ENCODE measurements at regions not wholly inside any gene's neighbourhood (a gene's known extent, or its start where the extent isn't known, plus 50 kb on each side); places are given as distances from the start of the nearest gene placed in this dataset.
"Not testable (repeated sequence)": the region's sequence is repeated elsewhere in the genome, so short reads cannot be mapped to it uniquely, and the experiment has no call there.

GRCh38 chr2:43067254-43068040, 159.0 kb downstream of the ZFP36L2 start:
- Histone ChIP-seq H3K27ac (ENCODE audit: low read length) (no peak overlapping the region), H3K4me1 (ENCODE audit: control insufficient read depth, insufficient read depth, low read length) (peaks cover 16% of the 10 kb centered on the region), H3K36me3 (ENCODE audit: control insufficient read depth in 2 of 2, insufficient read depth in 2 of 2, low read length in 2 of 2) (no peaks in the 10 kb centered on the region), H3K9me3 (ENCODE audit: control insufficient read depth in 2 of 2, low read length in 2 of 2) (no peaks in the 10 kb centered on the region), H3K4me3 (ENCODE audit: low read length in 2 of 2) (no peak overlapping the region), H3K9ac (ENCODE audit: low read length in 2 of 2) (no peak overlapping the region), H3K27me3 (ENCODE audit: control insufficient read depth in 1 of 2, insufficient read depth in 2 of 2, low read length in 2 of 2) (no peaks in the 10 kb centered on the region)

GRCh38 chr2:43066541-43067253, 159.7 kb downstream of the ZFP36L2 start:
- H3K4me1 ChIP-seq (ENCODE audit: control insufficient read depth, insufficient read depth, low read length): peaks cover 10% of the 10 kb centered on the region
- H3K9ac ChIP-seq (ENCODE audit: low read length in 2 of 2); H3K36me3 ChIP-seq (ENCODE audit: control insufficient read depth in 2 of 2, insufficient read depth in 2 of 2, low read length in 2 of 2); H3K9me3 ChIP-seq (ENCODE audit: control insufficient read depth in 2 of 2, low read length in 2 of 2); H3K4me3 ChIP-seq (ENCODE audit: low read length in 2 of 2); H3K27me3 ChIP-seq (ENCODE audit: control insufficient read depth in 1 of 2, insufficient read depth in 2 of 2, low read length in 2 of 2); H3K27ac ChIP-seq (ENCODE audit: low read length): not testable (repeated sequence)

GRCh38 chr2:43065871-43066270, 160.5 kb downstream of the ZFP36L2 start:
- Histone ChIP-seq H3K36me3 (ENCODE audit: control insufficient read depth in 2 of 2, insufficient read depth in 2 of 2, low read length in 2 of 2) (no peaks in the 10 kb centered on the region), H3K27me3 (ENCODE audit: control insufficient read depth in 1 of 2, insufficient read depth in 2 of 2, low read length in 2 of 2) (no peaks in the 10 kb centered on the region), H3K4me3 (ENCODE audit: low read length in 2 of 2) (no peak overlapping the region), H3K9ac (ENCODE audit: low read length in 2 of 2) (no peak overlapping the region), H3K4me1 (ENCODE audit: control insufficient read depth, insufficient read depth, low read length) (peaks cover 5% of the 10 kb centered on the region), H3K9me3 (ENCODE audit: control insufficient read depth in 2 of 2, low read length in 2 of 2) (peaks cover 0 to 3% of the 10 kb centered on the region in 2 donors), H3K27ac (ENCODE audit: low read length) (no peak overlapping the region)

GRCh38 chr2:43065036-43065435, 161.4 kb downstream of the ZFP36L2 start:
- no peak overlapping the region for H3K4me3 ChIP-seq (ENCODE audit: low read length in 2 of 2)
- no peak overlapping the region for H3K27ac ChIP-seq (ENCODE audit: low read length)
- no peak overlapping the region for H3K9ac ChIP-seq (ENCODE audit: low read length in 2 of 2)
- H3K9me3 ChIP-seq (ENCODE audit: control insufficient read depth in 2 of 2, low read length in 2 of 2): peaks cover 0 to 3% of the 10 kb centered on the region in 2 donors
- no peaks in the 10 kb centered on the region for H3K4me1 ChIP-seq (ENCODE audit: control insufficient read depth, insufficient read depth, low read length)
- no peaks in the 10 kb centered on the region for H3K27me3 ChIP-seq (ENCODE audit: control insufficient read depth in 1 of 2, insufficient read depth in 2 of 2, low read length in 2 of 2)
- no peaks in the 10 kb centered on the region for H3K36me3 ChIP-seq (ENCODE audit: control insufficient read depth in 2 of 2, insufficient read depth in 2 of 2, low read length in 2 of 2)

- H3K36me3 ChIP-seq (ENCODE audit: control insufficient read depth in 2 of 2, insufficient read depth in 2 of 2, low read length in 2 of 2); H3K27me3 ChIP-seq (ENCODE audit: control insufficient read depth in 1 of 2, insufficient read depth in 2 of 2, low read length in 2 of 2); H3K27ac ChIP-seq (ENCODE audit: low read length); H3K9ac ChIP-seq (ENCODE audit: low read length in 2 of 2); H3K4me3 ChIP-seq (ENCODE audit: low read length in 2 of 2); H3K9me3 ChIP-seq (ENCODE audit: control insufficient read depth in 2 of 2, low read length in 2 of 2): not testable (repeated sequence)
- H3K4me1 ChIP-seq (ENCODE audit: control insufficient read depth, insufficient read depth, low read length): peaks cover 11% of the 10 kb centered on the region
These were observed 163.3 kb downstream of the ZFP36L2 start for GRCh38 chr2:43063096-43063495.

GRCh38 chr2:43062058-43062457, 164.3 kb downstream of the ZFP36L2 start:
- Histone ChIP-seq H3K4me3 (ENCODE audit: low read length in 2 of 2) (no peak overlapping the region), H3K27me3 (ENCODE audit: control insufficient read depth in 1 of 2, insufficient read depth in 2 of 2, low read length in 2 of 2) (no peaks in the 10 kb centered on the region), H3K27ac (ENCODE audit: low read length) (no peak overlapping the region), H3K9me3 (ENCODE audit: control insufficient read depth in 2 of 2, low read length in 2 of 2) (peaks cover 0 to 3% of the 10 kb centered on the region in 2 donors), H3K36me3 (ENCODE audit: control insufficient read depth in 2 of 2, insufficient read depth in 2 of 2, low read length in 2 of 2) (no peaks in the 10 kb centered on the region), H3K9ac (ENCODE audit: low read length in 2 of 2) (no peak overlapping the region), H3K4me1 (ENCODE audit: control insufficient read depth, insufficient read depth, low read length) (peaks cover 14% of the 10 kb centered on the region)

- no peaks in the 10 kb centered on the region for H3K27me3 ChIP-seq (ENCODE audit: control insufficient read depth in 1 of 2, insufficient read depth in 2 of 2, low read length in 2 of 2)
- peaks cover 17% of the 10 kb centered on the region for H3K4me1 ChIP-seq (ENCODE audit: control insufficient read depth, insufficient read depth, low read length)
- H3K9ac ChIP-seq (ENCODE audit: low read length in 2 of 2): no peak overlapping the region
- H3K27ac ChIP-seq (ENCODE audit: low read length): no peak overlapping the region
- no peaks in the 10 kb centered on the region for H3K36me3 ChIP-seq (ENCODE audit: control insufficient read depth in 2 of 2, insufficient read depth in 2 of 2, low read length in 2 of 2)
- H3K9me3 ChIP-seq (ENCODE audit: control insufficient read depth in 2 of 2, low read length in 2 of 2): peaks cover 0 to 3% of the 10 kb centered on the region in 2 donors
- H3K4me3 ChIP-seq (ENCODE audit: low read length in 2 of 2): no peak overlapping the region
These were observed 165.9 kb downstream of the ZFP36L2 start for GRCh38 chr2:43060390-43061016.

- peaks cover 0 to 3% of the 10 kb centered on the region in 2 donors for H3K9me3 ChIP-seq (ENCODE audit: control insufficient read depth in 2 of 2, low read length in 2 of 2)
- no peak overlapping the region for H3K4me3 ChIP-seq (ENCODE audit: low read length in 2 of 2)
- no peak overlapping the region for H3K9ac ChIP-seq (ENCODE audit: low read length in 2 of 2)
- no peaks in the 10 kb centered on the region for H3K36me3 ChIP-seq (ENCODE audit: control insufficient read depth in 2 of 2, insufficient read depth in 2 of 2, low read length in 2 of 2)
- no peaks in the 10 kb centered on the region for H3K27me3 ChIP-seq (ENCODE audit: control insufficient read depth in 1 of 2, insufficient read depth in 2 of 2, low read length in 2 of 2)
- H3K4me1 ChIP-seq (ENCODE audit: control insufficient read depth, insufficient read depth, low read length): peaks cover 18% of the 10 kb centered on the region
- no peak overlapping the region for H3K27ac ChIP-seq (ENCODE audit: low read length)
These were observed 167.1 kb downstream of the ZFP36L2 start for GRCh38 chr2:43059183-43059897.

- Histone ChIP-seq H3K4me1 (ENCODE audit: control insufficient read depth, insufficient read depth, low read length) (peaks cover 20% of the 10 kb centered on the region), H3K4me3 (ENCODE audit: low read length in 2 of 2) (no peak overlapping the region), H3K36me3 (ENCODE audit: control insufficient read depth in 2 of 2, insufficient read depth in 2 of 2, low read length in 2 of 2) (no peaks in the 10 kb centered on the region), H3K9ac (ENCODE audit: low read length in 2 of 2) (no peak overlapping the region), H3K9me3 (ENCODE audit: control insufficient read depth in 2 of 2, low read length in 2 of 2) (peaks cover 0 to 3% of the 10 kb centered on the region in 2 donors), H3K27me3 (ENCODE audit: control insufficient read depth in 1 of 2, insufficient read depth in 2 of 2, low read length in 2 of 2) (no peaks in the 10 kb centered on the region), H3K27ac (ENCODE audit: low read length) (no peak overlapping the region)
These were observed 167.7 kb downstream of the ZFP36L2 start for GRCh38 chr2:43058726-43059110.
